KBM-7 (cell line): ENCODE measurements at regions not wholly inside any gene's neighbourhood (a gene's known extent, or its start where the extent isn't known, plus 50 kb on each side); places are given as distances from the start of the nearest gene placed in this dataset.

Source experiments
- DNase-seq: peaks from one replicate; pipeline ENCODE4 v3.0.0-alpha.2; 2015
- in situ Hi-C: fragments of 300-500 bp; cut with MboI; formaldehyde crosslinking; loops from 2 replicates; pipeline ENCODE4 v1.14.3; 2020; ENCODE audit warnings: low sequenced_read_pairs, low pct_unique_long_range_greater_than_20kb, mixed read lengths

DNA sequence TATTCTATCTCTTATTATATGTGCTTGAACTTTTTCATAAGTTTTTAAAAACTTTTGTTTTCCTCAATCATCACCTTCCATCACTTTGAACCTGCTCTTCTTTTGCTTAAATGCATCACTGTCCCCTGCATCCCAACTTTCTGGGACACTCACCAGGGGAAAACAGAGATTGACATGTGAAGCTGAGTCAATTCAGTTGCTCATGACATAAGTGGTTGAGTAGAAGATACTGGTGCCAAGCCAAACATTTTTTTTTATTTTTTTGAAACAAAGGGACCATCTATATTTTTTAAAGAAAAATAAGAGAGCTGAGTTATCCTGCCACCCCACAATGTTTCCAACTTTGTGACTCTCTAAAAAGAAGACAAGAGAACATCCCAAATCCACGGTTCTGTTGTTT is 61.8 kb upstream of the AHR start:
- DNase-seq = no peak
- in situ Hi-C loops = no loop called here

DNA sequence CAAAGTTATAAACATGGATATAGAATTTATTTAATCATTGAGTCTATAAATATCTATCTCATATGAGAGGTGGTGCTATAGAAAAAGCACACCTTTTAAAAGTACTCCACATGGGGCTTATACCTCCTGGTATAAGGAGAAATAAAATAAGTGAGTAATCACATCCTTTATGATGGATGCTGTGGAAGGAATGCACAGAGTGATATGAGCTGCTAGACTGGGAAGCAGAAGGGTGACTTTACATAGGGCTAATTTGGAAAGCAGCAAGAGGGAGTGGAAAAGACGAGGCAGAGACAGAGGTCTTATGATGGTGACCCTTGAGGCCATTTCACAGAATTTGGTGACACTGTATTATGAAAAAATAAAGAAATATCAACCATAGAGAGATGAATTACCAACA is 59.4 kb upstream of the AHR start:
- no peak for DNase-seq
- in situ Hi-C loops = no loop called here

DNA sequence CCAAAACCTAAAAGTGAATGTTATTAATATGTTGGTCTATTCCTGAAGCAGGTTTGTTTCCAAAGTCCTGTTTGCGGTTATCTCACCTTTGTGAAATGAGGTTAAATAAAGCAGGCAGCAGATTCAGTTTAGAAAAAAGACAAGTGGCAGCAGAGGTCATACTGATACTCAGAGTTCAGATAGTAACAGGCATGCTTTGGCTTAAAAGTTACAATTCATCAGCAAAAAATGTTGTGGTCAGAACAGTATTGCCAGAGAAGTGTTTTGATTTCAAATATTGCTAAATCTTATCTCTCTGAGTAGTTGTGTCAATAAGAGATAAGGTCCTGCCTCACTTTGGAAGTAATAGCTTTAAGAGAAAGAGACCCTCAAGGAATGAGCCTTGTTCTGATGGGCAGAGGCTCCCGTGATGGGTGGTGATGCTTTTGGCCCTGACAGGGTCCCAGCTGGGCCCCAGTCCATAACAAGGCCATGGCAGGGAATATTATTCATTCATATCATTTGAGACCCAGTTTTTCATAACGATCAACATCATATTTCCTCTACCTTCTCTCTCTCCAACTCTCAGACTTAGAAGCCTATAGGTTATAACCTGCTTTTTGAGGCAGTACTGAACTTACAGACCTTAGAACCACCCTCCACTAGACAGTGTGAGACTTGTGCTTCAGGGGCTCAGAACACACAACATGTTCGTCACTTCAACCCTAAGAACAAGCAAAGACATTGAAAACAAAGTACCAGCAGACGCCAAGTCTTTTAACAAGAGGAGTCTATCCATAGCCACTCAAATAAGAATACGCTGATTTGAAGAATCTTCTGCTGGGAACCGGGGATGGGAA is 58.5 kb upstream of the AHR start:
- in situ Hi-C loops = no loop called here
- DNase-seq = no peak

DNA sequence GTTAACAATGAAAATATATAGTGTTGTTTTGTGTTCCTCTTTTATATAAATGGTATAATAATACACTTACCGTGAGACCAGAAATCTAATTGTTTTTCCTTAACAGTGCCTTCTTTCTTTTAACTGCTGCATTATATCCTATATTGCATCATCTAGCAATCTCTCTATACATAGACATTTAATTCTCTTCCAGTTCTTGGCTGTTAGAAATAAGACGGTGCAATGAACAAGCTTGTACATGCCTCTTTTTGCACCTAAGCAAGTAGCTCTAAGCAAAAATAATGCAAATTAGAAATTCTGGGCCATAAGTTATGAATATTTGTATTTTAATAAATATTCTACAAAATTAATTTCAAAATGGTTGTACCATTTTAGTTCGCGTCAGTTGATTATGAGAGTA is 55.9 kb upstream of the AHR start:
- no peak for DNase-seq
- in situ Hi-C loops = no loop called here

DNA sequence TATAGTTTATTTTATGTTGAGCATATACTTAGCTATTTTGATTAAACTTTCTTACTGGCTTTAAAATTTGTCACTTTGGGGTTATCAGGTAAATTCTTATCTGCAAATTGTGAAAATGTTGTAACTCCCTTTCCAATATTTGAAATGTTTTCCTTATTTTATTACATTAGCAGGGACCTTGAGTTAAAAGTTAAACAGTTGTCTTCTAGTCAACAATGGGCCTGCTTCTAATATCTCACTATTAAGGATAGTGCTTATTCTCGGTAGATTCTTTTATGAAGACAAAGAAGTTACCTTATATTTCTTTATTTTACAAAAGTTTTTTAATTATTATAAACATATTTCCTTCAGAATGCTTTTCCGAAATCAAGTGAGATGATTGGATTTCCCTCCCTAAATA is 53.7 kb upstream of the AHR start:
- DNase-seq = no peak
- in situ Hi-C loops = no loop called here

DNA sequence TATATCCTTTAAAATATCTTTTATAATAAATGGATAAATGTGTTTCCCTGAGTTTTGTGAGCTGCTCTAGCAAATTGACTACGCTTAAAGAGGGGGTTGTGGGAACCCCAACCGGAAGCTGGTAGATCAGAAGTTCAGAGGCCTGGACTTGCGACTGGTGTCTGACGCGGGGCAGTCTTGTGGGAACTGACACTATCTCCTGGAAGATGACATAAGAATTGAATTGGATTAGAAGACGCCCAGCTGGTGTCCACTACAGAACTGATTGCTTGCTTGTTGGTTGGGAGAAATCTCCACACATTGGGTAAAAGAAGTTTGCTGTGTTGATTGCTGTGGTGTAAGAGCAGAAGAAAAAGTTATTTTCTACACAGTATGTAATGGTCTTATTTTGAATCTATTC is 51.1 kb upstream of the AHR start:
- DNase-seq = no peak
- in situ Hi-C loops = no loop called here

DNA sequence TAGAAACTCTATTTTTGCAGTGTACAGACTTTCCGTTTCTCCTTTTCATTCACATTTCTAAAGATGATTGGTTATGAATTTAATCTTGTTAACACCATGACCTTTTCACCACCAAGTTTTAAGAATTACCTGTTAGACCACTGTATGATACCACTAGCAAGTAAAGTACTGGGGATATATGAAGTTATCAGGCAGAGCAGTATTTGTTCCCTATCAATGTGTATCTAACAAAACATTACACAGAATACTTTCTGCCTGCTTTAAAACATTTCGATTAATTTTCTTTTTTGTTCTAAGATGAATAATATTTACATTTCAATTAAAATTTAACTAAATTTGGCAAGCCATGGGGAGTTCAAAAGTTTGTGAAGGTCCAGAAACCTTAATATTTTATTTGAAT is 49.9 kb upstream of the AHR start:
- DNase-seq = no peak

More for the DNA sequence above, 49.9 kb upstream of the AHR start:
- in situ Hi-C loops = no loop called here
